ENCODE measurements at regions not wholly inside any gene's neighbourhood (a gene's known extent, or its start where the extent isn't known, plus 50 kb on each side); places are given as distances from the start of the nearest gene placed in this dataset.

GRCh38 chr5:148735301-148735835 lies 81.0 kb upstream of the HTR4 start:
- TF ChIP-seq CTCF (IDR thresholded peaks at IDR 0.05) = no peak
- TF ChIP-seq EZH2phosphoT487 (IDR thresholded peaks at IDR 0.05) = no peak
- no peak for TF ChIP-seq EZH2 (IDR thresholded peaks at IDR 0.05)
